ENCODE measurements at regions not wholly inside any gene's neighbourhood (a gene's known extent, or its start where the extent isn't known, plus 50 kb on each side); places are given as distances from the start of the nearest gene placed in this dataset.

- Histone ChIP-seq H3K9me2 (ENCODE audit: insufficient read depth) (no peaks in the 10 kb centered on the region), H3K4me1 (replicated peaks; ENCODE audit: insufficient read depth) (peaks cover 30% of the 10 kb centered on the region), H3K4me3 (no peak overlapping the region), H3F3A (ENCODE audit: insufficient read depth, low read depth) (peaks cover 6% of the 10 kb centered on the region), H3K79me2 (ENCODE audit: low read depth) (no peaks in the 10 kb centered on the region), H3K4me2 (peak overlapping the region; percentile 45; the same call in 1 of the 2 replicates), H3K9me3 (ENCODE audit: insufficient read depth, low read depth) (no peaks in the 10 kb centered on the region; the same call in 1 of the 2 replicates), H2AFZ (no peak overlapping the region), H3K36me3 (ENCODE audit: low read depth) (no peaks in the 10 kb centered on the region), H3K27me3 (ENCODE audit: insufficient read depth, low read depth) (no peaks in the 10 kb centered on the region), H3K27ac (no peak overlapping the region), H4K20me1 (ENCODE audit: insufficient read depth) (no peaks in the 10 kb centered on the region)
- BruUV-seq (replicated peaks), result no TSS peak
- no peak for DNase-seq
- TF ChIP-seq CTCF (conservative IDR thresholded peaks at IDR 0.05), result no peak
- TF ChIP-seq EZH2 (IDR thresholded peaks at IDR 0.05; ENCODE audit: low read depth), result no peak
- ChIA-PET CTCF (interaction anchor here (0.6 kb wide), 1 partner anchor 19 kb away, joined by 5 read pairs; no protein-coding TSS in a partner anchor), POLR2A (ENCODE audit: unreplicated experiment) (interaction anchor here (0.6 kb wide), 1 partner anchor 39 kb away, joined by 3 read pairs; no protein-coding TSS in a partner anchor)
- intact Hi-C loops (cut with micrococcal nuclease; ENCODE audit: unreplicated experiment), result loop anchor here (2.0 to 5.0 kb wide), 2 partner anchors 39 to 138 kb away; no protein-coding TSS in a partner anchor
Measured at GRCh38 chr9:73039271-73040263, 86.7 kb upstream of the ALDH1A1 start.

GRCh38 chr9:73038613-73039012 lies 85.8 kb upstream of the ALDH1A1 start:
- Histone ChIP-seq H3K36me3 (ENCODE audit: low read depth) (no peaks in the 10 kb centered on the region), H3K4me3 (no peak overlapping the region), H4K20me1 (ENCODE audit: insufficient read depth) (no peaks in the 10 kb centered on the region), H3F3A (ENCODE audit: insufficient read depth, low read depth) (peaks cover 6% of the 10 kb centered on the region), H3K9me3 (ENCODE audit: insufficient read depth, low read depth) (no peaks in the 10 kb centered on the region; the same call in 1 of the 2 replicates), H3K4me2 (peak overlapping the region; percentile 45), H3K4me1 (replicated peaks; ENCODE audit: insufficient read depth) (peaks cover 30% of the 10 kb centered on the region), H3K79me2 (ENCODE audit: low read depth) (no peaks in the 10 kb centered on the region), H2AFZ (peak overlapping the region; percentile 30), H3K27me3 (ENCODE audit: insufficient read depth, low read depth) (no peaks in the 10 kb centered on the region), H3K27ac (no peak overlapping the region), H3K9me2 (ENCODE audit: insufficient read depth) (no peaks in the 10 kb centered on the region)
- ChIA-PET POLR2A (ENCODE audit: unreplicated experiment) (interaction anchor here (0.6 kb wide), 1 partner anchor 40 kb away, joined by 3 read pairs; no protein-coding TSS in a partner anchor), CTCF (no interaction called here)
- BruUV-seq (replicated peaks), result no TSS peak
- no peak for TF ChIP-seq EZH2 (IDR thresholded peaks at IDR 0.05; ENCODE audit: low read depth)
- DNase-seq, result peak; percentile 53 to 57
- intact Hi-C loops (cut with micrococcal nuclease; ENCODE audit: unreplicated experiment), result loop anchor here (2.0 to 5.0 kb wide), 2 partner anchors 40 to 139 kb away; no protein-coding TSS in a partner anchor

- ChIA-PET POLR2A (ENCODE audit: unreplicated experiment) (interaction anchor here (0.6 to 0.7 kb wide), 2 partner anchors 12 to 225 kb away, joined by 10 to 11 read pairs; no protein-coding TSS in a partner anchor), CTCF (no interaction called here)
- no TSS peak for BruUV-seq (replicated peaks)
Measured at GRCh38 chr9:73038089-73038509, 85.2 kb upstream of the ALDH1A1 start.

More at GRCh38 chr9:73038089-73038509, 85.2 kb upstream of the ALDH1A1 start:
- TF ChIP-seq EZH2 (IDR thresholded peaks at IDR 0.05; ENCODE audit: low read depth), result no peak
- peaks cover 6% of the 10 kb centered on the region for H3F3A ChIP-seq (ENCODE audit: insufficient read depth, low read depth)
- intact Hi-C loops (cut with micrococcal nuclease; ENCODE audit: unreplicated experiment), result loop anchor here (2.0 to 5.0 kb wide), 2 partner anchors 41 to 139 kb away; no protein-coding TSS in a partner anchor
- no peaks in the 10 kb centered on the region for H3K9me2 ChIP-seq (ENCODE audit: insufficient read depth)
- DNase-seq, result peak in 1 of 2 experiments; percentile 4
- no peak overlapping the region for H3K4me3 ChIP-seq
- H3K9me3 ChIP-seq (ENCODE audit: insufficient read depth, low read depth), result no peaks in the 10 kb centered on the region; the same call in 1 of the 2 replicates
- peak overlapping the region; percentile 45 for H3K4me2 ChIP-seq
- no peaks in the 10 kb centered on the region for H3K36me3 ChIP-seq (ENCODE audit: low read depth)
- no peaks in the 10 kb centered on the region for H4K20me1 ChIP-seq (ENCODE audit: insufficient read depth)
- H3K27me3 ChIP-seq (ENCODE audit: insufficient read depth, low read depth), result no peaks in the 10 kb centered on the region
- no peak overlapping the region; the same call in 1 of the 2 replicates for H2AFZ ChIP-seq
- H3K27ac ChIP-seq, result no peak overlapping the region
- H3K4me1 ChIP-seq (replicated peaks; ENCODE audit: insufficient read depth), result peaks cover 30% of the 10 kb centered on the region
- no peaks in the 10 kb centered on the region for H3K79me2 ChIP-seq (ENCODE audit: low read depth)
